Activated naive CD4-positive, alpha-beta T cell treated with anti-CD3 and anti-CD28 coated beads, Interleukin-2, amount 10 ng/mL, durations not matched to agents 7 days and 5 days (primary cell): ENCODE measurements at regions not wholly inside any gene's neighbourhood (a gene's known extent, or its start where the extent isn't known, plus 50 kb on each side); places are given as distances from the start of the nearest gene placed in this dataset.

Experiments used
- CTCF ChIA-PET: fragments of 350-600 bp; sonication (Branson Sonifier 250); formaldehyde crosslinking; loops from one replicate; lab custom pipeline; 2021; ENCODE audit warnings: antibody characterized with exemption; lab: Charles Lee
- DNase-seq: peaks from one replicate; pipeline ENCODE4 v3.0.0-alpha.2; 2020
- H3K27ac Mint-ChIP-seq: one replicate; pipeline ENCODE4 v1.8.0; 2021; ENCODE audit warnings: mild to moderate bottlenecking, moderate library complexity, mixed read lengths
- H3K27me3 Mint-ChIP-seq: one replicate; pipeline ENCODE4 v1.8.0; 2021; ENCODE audit warnings: mild to moderate bottlenecking, mixed read lengths
- H3K36me3 Mint-ChIP-seq: one replicate; pipeline ENCODE4 v1.8.0; 2021; ENCODE audit warnings: mixed read lengths
- H3K4me1 Mint-ChIP-seq: one replicate; pipeline ENCODE4 v1.8.0; 2021; ENCODE audit warnings: mixed read lengths
- H3K4me3 Mint-ChIP-seq: one replicate; pipeline ENCODE4 v1.8.0; 2021; ENCODE audit warnings: mild to moderate bottlenecking, moderate library complexity, mixed read lengths
- H3K9me3 Mint-ChIP-seq: one replicate; pipeline ENCODE4 v1.8.0; 2021; ENCODE audit warnings: mixed read lengths

DNA sequence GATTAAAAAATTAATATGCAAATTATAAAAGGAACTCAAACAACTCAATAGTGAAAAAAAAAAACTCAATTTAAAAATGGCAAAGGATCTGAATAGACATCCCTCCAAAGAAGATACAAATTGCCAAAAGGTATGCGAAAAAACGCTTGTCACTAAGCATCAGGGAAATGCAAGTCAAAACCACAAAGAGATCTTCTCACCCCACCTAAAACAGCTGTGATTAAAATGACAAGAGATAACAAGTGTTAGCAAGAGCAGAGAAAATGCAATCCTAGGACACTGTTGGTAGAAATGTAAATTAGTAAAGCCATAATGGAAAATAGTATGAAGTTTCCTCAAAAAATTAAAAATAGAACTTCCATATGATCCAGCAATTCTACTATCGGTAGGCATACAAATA, 166.3 kb upstream of the ZC3H12C start:
- Mint-ChIP-seq H3K4me1 (no peaks in the 10 kb centered on the region), H3K4me3 (no peak overlapping the region), H3K36me3 (no peaks in the 10 kb centered on the region), H3K27me3 (no peaks in the 10 kb centered on the region), H3K27ac (no peak overlapping the region), H3K9me3 (no peaks in the 10 kb centered on the region)
- no peak for DNase-seq
- CTCF ChIA-PET, result no interaction called here

DNA sequence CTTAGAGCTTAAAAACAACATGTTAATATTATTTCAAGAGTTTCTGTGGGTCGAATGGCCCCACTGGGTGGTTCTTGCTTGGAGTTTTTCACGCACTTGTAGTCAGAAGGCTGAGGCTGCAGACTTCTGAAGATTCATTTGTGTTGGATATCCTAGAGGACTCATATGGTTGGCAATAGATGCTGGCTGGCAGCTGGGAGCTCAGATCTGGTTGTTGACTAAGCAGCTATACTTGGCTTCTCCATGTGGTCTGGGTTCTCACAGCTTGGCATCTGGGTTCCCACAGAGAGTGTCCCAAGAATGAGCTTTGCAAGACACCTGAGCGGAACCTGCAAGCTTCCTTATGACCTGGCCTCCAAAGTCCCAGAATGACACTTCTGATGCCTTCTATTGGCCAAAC, 163.9 kb upstream of the ZC3H12C start:
- CTCF ChIA-PET, result no interaction called here
- no peak overlapping the region for H3K27ac Mint-ChIP-seq
- H3K4me3 Mint-ChIP-seq, result no peak overlapping the region
- no peak for DNase-seq
- H3K4me1 Mint-ChIP-seq, result no peaks in the 10 kb centered on the region
- H3K27me3 Mint-ChIP-seq, result no peaks in the 10 kb centered on the region
- H3K9me3 Mint-ChIP-seq, result no peaks in the 10 kb centered on the region
- H3K36me3 Mint-ChIP-seq, result no peaks in the 10 kb centered on the region

DNA sequence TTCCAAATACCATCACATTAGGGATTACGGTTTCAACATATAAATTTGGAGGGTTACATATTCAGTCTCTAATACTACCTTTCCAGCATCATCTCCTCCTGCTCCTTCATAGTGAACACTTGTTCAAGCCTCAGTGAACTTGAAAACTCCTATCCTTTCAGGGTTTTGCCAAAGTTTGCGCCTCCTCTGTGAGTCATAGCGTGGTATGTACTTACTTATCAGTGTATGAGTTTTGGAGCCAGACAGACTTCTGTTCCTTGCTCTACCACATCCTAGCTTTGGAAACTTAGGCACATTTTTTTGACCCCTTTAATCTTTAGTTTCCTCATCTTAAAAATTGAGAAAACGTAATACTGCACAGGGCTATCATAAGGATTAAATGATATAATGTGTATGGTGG, 160.1 kb upstream of the ZC3H12C start:
- Mint-ChIP-seq H3K36me3 (no peaks in the 10 kb centered on the region), H3K9me3 (no peaks in the 10 kb centered on the region), H3K27ac (no peak overlapping the region), H3K27me3 (peaks cover 4% of the 10 kb centered on the region), H3K4me3 (no peak overlapping the region), H3K4me1 (no peaks in the 10 kb centered on the region)
- CTCF ChIA-PET, result no interaction called here
- no peak for DNase-seq

DNA sequence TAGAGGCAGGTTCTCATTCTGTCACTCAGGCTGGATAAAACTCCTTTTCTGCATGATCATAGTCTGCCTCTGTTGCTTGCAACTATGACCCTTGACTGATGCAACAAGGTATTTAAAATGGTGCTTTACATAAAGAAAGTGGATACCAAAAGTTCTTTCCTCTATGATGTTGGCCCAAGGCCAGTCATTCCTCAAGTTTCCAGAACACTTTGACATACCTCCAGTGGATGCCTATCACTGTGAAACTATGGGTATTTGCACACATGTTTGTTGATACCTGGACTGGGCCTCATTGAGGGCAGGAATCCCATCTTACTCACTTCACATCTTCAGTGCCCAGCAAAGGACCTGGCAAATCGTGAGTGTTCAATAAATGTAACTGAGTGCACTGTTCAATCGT, 159.0 kb upstream of the ZC3H12C start:
- no peaks in the 10 kb centered on the region for H3K36me3 Mint-ChIP-seq
- CTCF ChIA-PET, result no interaction called here
- H3K4me3 Mint-ChIP-seq, result no peak overlapping the region

DNA sequence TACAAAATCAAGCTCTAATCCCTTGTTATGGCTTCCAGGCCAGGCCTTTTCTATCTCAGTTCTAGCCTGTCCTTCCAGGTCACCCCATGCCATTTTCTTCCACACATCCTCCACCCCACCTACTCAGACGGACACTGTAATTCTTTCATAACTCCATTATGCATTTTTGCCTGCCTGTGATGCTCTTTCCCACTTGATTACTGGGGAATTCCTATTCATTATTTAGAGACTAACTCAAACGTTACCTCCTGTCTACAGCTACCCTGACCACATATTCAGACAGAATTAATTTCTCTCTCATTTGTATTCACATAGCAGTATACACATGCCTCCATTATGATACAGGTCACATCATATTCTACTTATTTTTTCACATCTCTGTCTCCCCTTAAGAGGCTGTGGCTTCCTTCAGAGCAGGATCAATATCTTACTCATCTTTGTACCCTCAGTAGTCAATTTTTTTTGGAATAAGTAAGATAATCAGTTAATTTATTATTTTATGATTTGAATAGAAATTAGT, 156.5 kb upstream of the ZC3H12C start:
- DNase-seq, result no peak
- Mint-ChIP-seq H3K27me3 (peaks cover 4% of the 10 kb centered on the region), H3K4me3 (no peak overlapping the region), H3K36me3 (no peaks in the 10 kb centered on the region), H3K27ac (no peak overlapping the region), H3K4me1 (no peaks in the 10 kb centered on the region), H3K9me3 (no peaks in the 10 kb centered on the region)
- CTCF ChIA-PET, result no interaction called here

More for the DNA sequence above, 159.0 kb upstream of the ZC3H12C start:
- no peaks in the 10 kb centered on the region for H3K4me1 Mint-ChIP-seq
- no peak overlapping the region for H3K27ac Mint-ChIP-seq
- no peak for DNase-seq
- no peaks in the 10 kb centered on the region for H3K9me3 Mint-ChIP-seq
- peaks cover 4% of the 10 kb centered on the region for H3K27me3 Mint-ChIP-seq

DNA sequence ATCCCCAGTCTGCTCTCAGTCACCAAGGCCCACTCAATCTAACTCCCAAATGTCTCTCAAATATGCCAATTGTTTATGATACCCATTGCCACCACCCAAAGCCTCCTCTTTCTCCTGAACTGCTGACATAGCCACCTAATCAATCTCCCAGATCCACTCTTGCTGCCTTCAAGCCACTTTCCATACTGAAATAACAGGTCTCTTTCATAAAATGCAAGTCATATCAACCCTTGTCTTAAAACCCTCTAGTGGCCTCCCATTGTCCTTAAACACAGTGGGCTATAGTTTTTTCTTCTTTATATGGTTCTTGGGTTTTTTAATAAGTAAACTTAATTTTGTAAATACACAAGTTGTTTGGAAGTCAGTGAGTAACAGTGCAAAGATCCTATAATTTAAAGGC, 155.2 kb upstream of the ZC3H12C start:
- Mint-ChIP-seq H3K36me3 (no peaks in the 10 kb centered on the region), H3K27me3 (peaks cover 4% of the 10 kb centered on the region), H3K4me1 (no peaks in the 10 kb centered on the region), H3K4me3 (no peak overlapping the region), H3K27ac (no peak overlapping the region), H3K9me3 (no peaks in the 10 kb centered on the region)
- CTCF ChIA-PET, result no interaction called here
- no peak for DNase-seq

DNA sequence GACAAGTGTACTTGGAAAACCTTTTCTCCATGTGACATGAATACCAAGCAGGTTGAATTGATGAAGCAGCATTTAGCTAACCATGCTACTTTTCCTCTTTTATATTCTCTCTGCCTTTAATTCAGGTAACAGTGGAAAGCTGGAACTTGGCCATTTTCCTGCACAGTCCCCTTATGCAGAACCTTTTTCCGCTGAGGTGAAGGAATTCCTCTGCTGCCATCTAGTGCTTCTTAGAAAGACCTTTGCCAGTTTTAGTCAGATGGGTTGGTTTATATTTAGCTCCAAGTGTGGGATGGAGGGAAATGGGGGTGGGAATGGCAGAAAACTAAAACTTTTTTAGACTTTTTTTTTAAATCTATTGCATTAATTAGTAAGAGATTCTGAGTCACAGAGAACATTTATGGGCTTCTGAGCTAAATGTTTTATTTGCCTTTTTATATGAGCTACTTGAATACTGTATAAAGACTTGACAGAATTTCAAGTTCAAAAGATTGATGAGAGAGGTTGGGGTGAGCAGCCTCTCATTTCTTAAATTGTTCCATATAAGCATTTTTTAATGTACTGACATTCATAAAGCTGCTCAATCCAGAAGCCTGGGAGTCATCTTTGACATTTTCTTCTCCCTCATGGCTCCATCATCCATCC, 153.9 kb upstream of the ZC3H12C start:
- CTCF ChIA-PET, result interaction anchor here (1.1 to 1.4 kb wide), 4 partner anchors 8 to 1241 kb away, joined by 3 to 7 read pairs (median 4); no protein-coding TSS in a partner anchor
- Mint-ChIP-seq H3K27me3 (peaks cover 4% of the 10 kb centered on the region), H3K36me3 (no peaks in the 10 kb centered on the region), H3K27ac (no peak overlapping the region), H3K4me3 (no peak overlapping the region), H3K4me1 (no peaks in the 10 kb centered on the region), H3K9me3 (no peaks in the 10 kb centered on the region)
- no peak for DNase-seq

DNA sequence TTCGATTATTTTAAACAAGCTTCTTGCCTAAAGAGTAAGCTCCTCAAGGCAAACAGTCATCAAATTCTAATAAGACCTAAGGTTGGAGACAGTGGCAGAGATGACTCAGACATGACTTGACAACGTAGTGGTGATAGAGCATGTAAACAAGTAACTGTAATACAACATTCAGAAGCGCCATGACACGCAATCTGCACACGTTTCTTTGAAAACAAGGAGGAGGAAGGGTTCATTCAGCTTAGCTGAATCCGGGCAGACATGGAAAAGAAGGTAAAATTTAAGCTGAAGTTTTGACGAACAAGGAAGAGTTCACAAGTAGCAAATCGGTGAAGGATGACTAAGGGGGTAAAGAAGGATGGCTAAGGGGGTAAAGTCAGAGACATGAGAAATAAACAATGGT, 152.4 kb upstream of the ZC3H12C start:
- no peak for DNase-seq
- Mint-ChIP-seq H3K9me3 (no peaks in the 10 kb centered on the region), H3K4me3 (no peak overlapping the region), H3K27ac (no peak overlapping the region), H3K27me3 (peaks cover 8% of the 10 kb centered on the region), H3K36me3 (no peaks in the 10 kb centered on the region), H3K4me1 (no peaks in the 10 kb centered on the region)
- CTCF ChIA-PET, result interaction anchor here (0.8 to 1.3 kb wide), 4 partner anchors 10 to 1243 kb away, joined by 3 to 4 read pairs (median 4); no protein-coding TSS in a partner anchor

DNA sequence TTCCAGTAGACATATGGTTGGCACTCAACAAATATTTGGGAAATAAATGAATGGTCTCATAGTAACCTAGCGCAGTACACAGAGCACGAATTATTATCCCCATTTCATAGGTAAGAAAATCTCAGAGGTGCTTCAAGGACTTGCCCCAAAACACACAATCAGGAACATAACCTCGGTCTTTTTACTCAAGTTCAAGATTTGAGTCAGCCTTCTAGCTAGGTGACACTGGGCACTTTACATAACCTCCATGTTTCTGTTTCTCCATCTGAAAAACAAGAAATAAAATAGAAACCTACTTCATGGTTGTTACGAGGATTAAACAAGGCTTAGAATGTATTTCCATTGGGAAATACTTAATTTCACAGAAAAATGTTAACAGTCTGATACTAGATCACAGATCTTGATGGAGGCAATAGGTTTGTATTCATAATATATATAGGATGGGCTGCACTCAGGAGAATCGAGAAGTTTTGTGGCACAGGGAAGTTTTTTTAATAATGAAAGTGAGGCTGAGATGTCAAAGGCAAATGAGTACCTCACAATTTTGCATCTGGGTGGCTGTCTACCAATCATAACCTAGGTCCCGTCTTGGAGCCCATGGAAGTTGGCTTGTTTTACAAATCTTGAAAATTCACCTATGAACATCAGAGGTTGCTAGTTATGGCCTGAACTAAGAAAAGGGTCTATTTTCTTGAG, 147.4 kb upstream of the ZC3H12C start:
- no peaks in the 10 kb centered on the region for H3K9me3 Mint-ChIP-seq
- DNase-seq, result no peak
- H3K4me1 Mint-ChIP-seq, result peaks cover 5% of the 10 kb centered on the region
- H3K27ac Mint-ChIP-seq, result no peak overlapping the region
- CTCF ChIA-PET, result interaction anchor here (0.7 to 2.4 kb wide), 5 partner anchors 38 to 487 kb away, joined by 3 to 5 read pairs (median 3); no protein-coding TSS in a partner anchor
- H3K27me3 Mint-ChIP-seq, result peaks cover 10% of the 10 kb centered on the region
- no peaks in the 10 kb centered on the region for H3K36me3 Mint-ChIP-seq
- H3K4me3 Mint-ChIP-seq, result no peak overlapping the region

DNA sequence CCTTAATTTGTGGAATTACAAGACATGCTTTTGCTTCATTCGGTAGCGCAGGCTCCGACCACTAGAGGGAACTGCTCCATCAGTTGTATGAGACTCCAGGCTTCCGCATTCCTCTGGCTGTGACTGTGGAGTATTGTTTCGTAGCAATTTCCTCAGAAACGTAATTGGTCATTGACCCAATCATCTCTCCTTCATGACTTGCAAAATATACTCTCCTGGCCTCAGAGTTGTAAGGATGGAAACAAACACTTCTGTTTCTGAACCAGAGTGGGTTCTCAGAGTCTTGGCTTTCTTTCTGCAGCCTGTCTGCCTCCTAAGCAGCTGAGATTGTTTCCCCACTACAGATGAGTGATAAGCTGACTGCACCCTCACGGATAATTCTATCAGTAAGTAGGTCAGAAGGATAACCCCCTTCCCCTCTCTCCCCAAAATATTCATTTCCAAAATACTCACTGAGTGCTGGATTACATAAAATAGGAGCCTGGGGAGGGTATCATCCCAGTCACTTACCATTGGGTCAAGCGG, 146.8 kb upstream of the ZC3H12C start:
- H3K4me1 Mint-ChIP-seq, result peaks cover 5% of the 10 kb centered on the region
- no peaks in the 10 kb centered on the region for H3K9me3 Mint-ChIP-seq
- H3K36me3 Mint-ChIP-seq, result no peaks in the 10 kb centered on the region
- H3K4me3 Mint-ChIP-seq, result no peak overlapping the region
- H3K27ac Mint-ChIP-seq, result no peak overlapping the region
- peaks cover 10% of the 10 kb centered on the region for H3K27me3 Mint-ChIP-seq
- DNase-seq, result peak; percentile 75
- CTCF ChIA-PET, result interaction anchor here (0.7 to 1.4 kb wide), 2 partner anchors 37 to 429 kb away, joined by 3 read pairs; no protein-coding TSS in a partner anchor

DNA sequence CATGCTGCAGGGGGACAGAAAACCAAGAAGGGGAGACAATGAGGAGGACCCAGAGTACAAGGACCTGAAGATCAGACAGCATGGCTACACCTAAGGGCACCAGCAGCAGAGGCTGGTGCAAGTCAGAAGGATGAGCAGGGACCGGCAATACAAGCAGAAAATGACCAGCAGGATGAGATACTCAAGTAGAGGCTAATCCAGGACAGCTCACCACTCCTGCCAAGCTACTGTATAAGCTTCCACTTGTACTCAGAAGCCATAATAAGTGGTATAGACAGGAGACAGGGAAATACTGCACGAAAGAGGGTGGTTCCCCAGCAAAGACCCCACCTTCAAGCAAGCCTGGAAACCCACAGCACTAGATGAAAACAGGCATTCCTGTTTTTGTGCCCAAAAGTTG, 138.7 kb upstream of the ZC3H12C start:
- DNase-seq, result no peak
- Mint-ChIP-seq H3K36me3 (no peaks in the 10 kb centered on the region), H3K9me3 (peaks cover 1% of the 10 kb centered on the region), H3K27ac (no peak overlapping the region), H3K4me1 (peaks cover 26% of the 10 kb centered on the region), H3K4me3 (no peak overlapping the region), H3K27me3 (peaks cover 5% of the 10 kb centered on the region)
- CTCF ChIA-PET, result no interaction called here

DNA sequence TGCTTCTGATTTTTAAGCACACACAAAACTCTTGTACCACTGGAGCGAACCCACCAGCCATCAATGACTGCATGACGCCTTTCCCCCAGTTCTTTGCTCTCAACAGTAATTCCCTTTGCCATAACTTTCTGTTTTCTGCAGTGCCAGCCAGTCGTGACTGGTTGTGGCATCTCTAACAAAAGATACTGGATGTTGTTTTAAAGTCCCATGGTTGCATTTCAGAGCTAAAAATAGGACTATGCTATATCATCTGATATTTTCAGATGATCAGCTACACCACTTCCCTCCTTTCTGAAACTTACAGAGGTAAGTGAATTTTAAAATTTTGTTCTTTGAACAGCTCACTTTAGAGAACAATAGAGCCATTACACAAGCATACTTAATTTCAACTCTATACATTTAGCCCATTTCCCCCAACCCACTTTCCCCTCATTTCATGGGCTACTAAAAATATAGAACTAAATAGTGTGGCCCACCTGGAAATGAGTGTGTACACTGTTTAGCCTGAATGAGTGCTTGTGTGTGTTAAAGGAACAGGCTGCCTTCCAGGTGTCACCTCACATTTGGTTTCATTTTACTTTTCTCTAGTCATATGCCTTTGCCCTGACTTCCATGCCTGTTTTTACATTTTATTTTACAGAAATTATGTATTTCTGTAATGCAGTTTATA, 136.9 kb upstream of the ZC3H12C start:
- no peaks in the 10 kb centered on the region for H3K36me3 Mint-ChIP-seq
- no peaks in the 10 kb centered on the region for H3K27me3 Mint-ChIP-seq
- DNase-seq, result no peak
- H3K9me3 Mint-ChIP-seq, result peaks cover 1% of the 10 kb centered on the region
- H3K27ac Mint-ChIP-seq, result peak overlapping the region; percentile 85
- CTCF ChIA-PET, result no interaction called here
- no peak overlapping the region for H3K4me3 Mint-ChIP-seq
- peaks cover 26% of the 10 kb centered on the region for H3K4me1 Mint-ChIP-seq

DNA sequence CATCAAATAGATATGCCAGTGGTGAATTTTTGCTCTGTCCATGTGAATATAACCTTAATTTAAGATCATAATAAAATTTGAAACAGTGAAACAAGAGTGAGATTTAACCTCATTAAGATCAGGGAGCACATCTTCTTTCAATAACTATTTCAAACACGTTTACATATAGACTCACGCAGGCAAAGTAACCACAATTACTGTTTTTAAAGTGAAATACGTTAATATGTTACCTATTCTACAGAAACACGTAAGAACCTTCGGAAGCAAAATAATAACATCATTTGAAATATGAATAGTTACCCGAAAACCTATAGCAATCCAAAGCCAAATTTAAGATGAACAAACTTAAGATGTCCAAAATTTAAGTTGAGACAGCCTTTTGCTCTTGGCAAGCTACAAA, 136.2 kb upstream of the ZC3H12C start:
- CTCF ChIA-PET, result no interaction called here
- Mint-ChIP-seq H3K27ac (no peak overlapping the region), H3K9me3 (peaks cover 1% of the 10 kb centered on the region), H3K4me3 (no peak overlapping the region), H3K4me1 (peaks cover 26% of the 10 kb centered on the region), H3K27me3 (no peaks in the 10 kb centered on the region), H3K36me3 (no peaks in the 10 kb centered on the region)
- DNase-seq, result no peak

DNA sequence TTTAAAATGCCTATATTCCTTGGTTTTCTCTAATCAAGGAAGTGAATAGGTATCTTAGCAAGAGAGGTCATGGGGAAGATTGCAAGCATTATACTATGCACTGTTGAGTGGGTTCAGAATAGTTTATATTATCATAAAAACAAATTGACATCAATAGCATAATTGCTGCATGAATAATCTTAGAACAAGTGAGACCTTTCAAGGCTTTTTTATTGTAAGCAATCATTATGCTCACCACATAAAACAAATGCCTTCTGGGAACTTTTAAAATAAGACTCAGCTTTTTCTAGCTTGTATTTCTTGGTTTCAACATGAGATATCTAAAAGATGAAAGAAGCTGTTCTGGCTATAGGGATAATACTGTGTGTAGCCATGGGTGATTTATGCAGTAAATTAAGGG, 135.6 kb upstream of the ZC3H12C start:
- DNase-seq, result no peak
- Mint-ChIP-seq H3K9me3 (peaks cover 1% of the 10 kb centered on the region), H3K4me3 (no peak overlapping the region), H3K4me1 (peaks cover 26% of the 10 kb centered on the region), H3K27ac (no peak overlapping the region), H3K36me3 (no peaks in the 10 kb centered on the region), H3K27me3 (no peaks in the 10 kb centered on the region)
- CTCF ChIA-PET, result no interaction called here
